Fibroblast of mammary gland (primary cell): ENCODE measurements at regions not wholly inside any gene's neighbourhood (a gene's known extent, or its start where the extent isn't known, plus 50 kb on each side); places are given as distances from the start of the nearest gene placed in this dataset.

Experiments used
- DNase-seq: peaks from one replicate; pipeline ENCODE4 v3.0.0-alpha.2; 2010; ENCODE audit warnings: low read depth
- H3K4me3 ChIP-seq: 2 replicates; pipeline ENCODE4 v1.5.1; 2011; ENCODE audit warnings: low read depth, mild to moderate bottlenecking, low read length, moderate library complexity; ENCODE audit not compliant: control insufficient read depth
- TF ChIP-seq, protein P1 (sequence below): conservative IDR thresholded peaks from 2 replicates; pipeline ENCODE4 v1.5.1; 2011; ENCODE audit warnings: low read depth, low read length, inconsistent platforms; ENCODE audit not compliant: control insufficient read depth, insufficient read depth

DNA sequence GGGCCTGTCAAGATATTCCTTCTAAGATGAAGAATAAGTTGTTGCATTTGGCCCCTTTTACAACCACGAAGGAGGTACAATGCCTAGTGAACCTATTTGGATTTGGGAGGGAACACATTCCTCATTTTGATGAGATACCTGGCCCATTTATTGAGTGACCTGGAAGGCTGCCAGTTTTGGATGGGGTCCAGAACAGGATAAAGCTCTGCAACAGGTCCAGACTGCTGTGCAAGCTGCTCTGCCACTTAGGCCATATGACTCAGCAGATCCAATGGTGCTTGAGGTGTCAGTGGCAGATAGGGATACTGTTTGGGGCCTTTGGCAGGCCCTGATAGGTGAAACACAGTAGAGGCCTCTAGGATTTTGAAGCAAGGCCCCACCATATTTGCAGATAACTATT, 704.6 kb downstream of the CCSER2 start:
- DNase-seq = no peak
- TF ChIP-seq, protein P1, sequence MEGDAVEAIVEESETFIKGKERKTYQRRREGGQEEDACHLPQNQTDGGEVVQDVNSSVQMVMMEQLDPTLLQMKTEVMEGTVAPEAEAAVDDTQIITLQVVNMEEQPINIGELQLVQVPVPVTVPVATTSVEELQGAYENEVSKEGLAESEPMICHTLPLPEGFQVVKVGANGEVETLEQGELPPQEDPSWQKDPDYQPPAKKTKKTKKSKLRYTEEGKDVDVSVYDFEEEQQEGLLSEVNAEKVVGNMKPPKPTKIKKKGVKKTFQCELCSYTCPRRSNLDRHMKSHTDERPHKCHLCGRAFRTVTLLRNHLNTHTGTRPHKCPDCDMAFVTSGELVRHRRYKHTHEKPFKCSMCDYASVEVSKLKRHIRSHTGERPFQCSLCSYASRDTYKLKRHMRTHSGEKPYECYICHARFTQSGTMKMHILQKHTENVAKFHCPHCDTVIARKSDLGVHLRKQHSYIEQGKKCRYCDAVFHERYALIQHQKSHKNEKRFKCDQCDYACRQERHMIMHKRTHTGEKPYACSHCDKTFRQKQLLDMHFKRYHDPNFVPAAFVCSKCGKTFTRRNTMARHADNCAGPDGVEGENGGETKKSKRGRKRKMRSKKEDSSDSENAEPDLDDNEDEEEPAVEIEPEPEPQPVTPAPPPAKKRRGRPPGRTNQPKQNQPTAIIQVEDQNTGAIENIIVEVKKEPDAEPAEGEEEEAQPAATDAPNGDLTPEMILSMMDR = no peak

GRCh38 chr10:85036661-85037060, 708.3 kb downstream of the CCSER2 start:
- no peak overlapping the region for H3K4me3 ChIP-seq
- DNase-seq = no peak
- TF ChIP-seq, protein P1 = no peak

More for the DNA sequence above, 704.6 kb downstream of the CCSER2 start:
- H3K4me3 ChIP-seq = no peak overlapping the region

DNA sequence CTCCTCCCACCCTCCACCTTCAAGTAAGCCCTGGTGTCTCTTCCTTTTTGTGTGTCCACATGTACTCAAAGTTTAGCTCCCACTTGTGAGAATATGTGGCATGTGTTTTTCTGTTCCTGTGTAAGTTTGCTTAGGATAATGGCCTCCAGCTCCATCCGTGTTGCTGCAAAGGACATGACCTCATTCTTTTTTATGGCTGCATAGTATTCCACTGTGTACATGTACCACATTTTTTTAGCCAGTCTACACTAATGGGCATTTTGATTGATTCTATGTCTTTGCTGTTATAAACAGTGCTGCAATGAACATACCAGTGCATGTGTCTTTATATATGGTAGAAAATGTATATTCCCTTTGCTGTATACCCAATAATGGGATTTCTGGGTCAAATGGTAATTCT, 710.9 kb downstream of the CCSER2 start:
- DNase-seq = no peak
- TF ChIP-seq, protein P1 = no peak
- no peak overlapping the region for H3K4me3 ChIP-seq

DNA sequence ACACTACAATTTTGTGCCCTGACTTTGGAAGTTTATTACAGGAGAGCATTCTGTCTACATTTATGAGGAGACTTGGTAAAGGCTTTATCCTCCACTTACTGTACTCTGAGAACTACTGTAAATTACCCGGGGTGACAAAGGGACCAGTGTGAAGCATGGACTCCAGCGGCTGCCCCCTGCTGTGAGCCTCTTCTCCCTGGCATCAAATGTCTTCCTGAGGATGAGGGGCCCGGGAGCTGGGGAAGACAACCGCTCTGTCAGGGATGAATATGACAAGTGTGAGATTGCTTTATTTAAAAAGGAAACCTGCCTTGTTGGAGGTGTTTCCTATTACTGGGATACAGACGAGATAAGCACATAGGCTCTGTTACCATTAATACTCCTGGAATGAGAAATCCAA, 714.8 kb downstream of the CCSER2 start:
- no peak for DNase-seq
- H3K4me3 ChIP-seq = no peak overlapping the region
- TF ChIP-seq, protein P1 = no peak

DNA sequence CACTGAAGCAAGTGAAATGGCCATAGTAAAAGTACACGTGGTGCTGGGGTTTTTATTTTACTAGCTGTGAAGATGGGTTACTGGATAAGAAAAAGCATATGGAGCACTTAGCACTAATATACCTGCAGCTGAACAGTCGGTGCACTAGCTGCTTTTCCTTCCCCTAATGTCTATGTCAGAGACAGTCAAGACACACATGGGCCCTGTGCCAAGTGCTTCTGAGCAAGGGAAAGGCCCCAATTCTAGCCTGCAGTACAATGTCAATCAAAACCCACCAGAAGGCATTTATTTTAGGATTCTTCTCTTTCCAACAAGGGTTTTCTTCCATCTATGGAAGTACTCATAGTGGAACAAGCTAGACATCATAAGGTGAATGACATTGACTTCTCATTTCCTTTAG, 716.7 kb downstream of the CCSER2 start:
- TF ChIP-seq, protein P1 = no peak
- no peak overlapping the region for H3K4me3 ChIP-seq
- DNase-seq = no peak

- H3K4me3 ChIP-seq = no peak overlapping the region
- TF ChIP-seq, protein P1 = no peak
- no peak for DNase-seq
These were observed 718.9 kb downstream of the CCSER2 start for GRCh38 chr10:85047170-85047834.

- TF ChIP-seq, protein P1 = no peak
- DNase-seq = no peak
- H3K4me3 ChIP-seq = no peak overlapping the region
These were observed 719.6 kb downstream of the CCSER2 start for GRCh38 chr10:85047979-85048378.
